Right lobe of liver (tissue), 6 donors: ENCODE measurements at regions not wholly inside any gene's neighbourhood (a gene's known extent, or its start where the extent isn't known, plus 50 kb on each side); places are given as distances from the start of the nearest gene placed in this dataset.

Source experiments
- ATAC-seq, 4 donors: fragments of 200-7000 bp; cut with Tn5 transposase; one replicate each; pipeline ENCODE4 v1.9.1; 2020; ENCODE audit warnings: mild to moderate bottlenecking in 4 of 4, moderate library complexity in 4 of 4
- DNase-seq, 3 donors: peaks; one replicate each; pipeline ENCODE4 v3.0.0-alpha.2; 2020
- H3K27ac ChIP-seq, 3 donors: fragments of 200-600 bp; one replicate each; pipeline ENCODE4 v1.8.0; 2022
- H3K27me3 ChIP-seq, 2 donors: fragments of 200-600 bp; one replicate each; pipeline ENCODE4 v1.8.0; 2022
- H3K36me3 ChIP-seq, 4 donors: fragments of 200-600 bp; sonication (generic) in 1 of 4; one replicate each; pipeline versions ENCODE4 v1.5.1 to v1.8.0; 2017 to 2022; ENCODE audit warnings: control low read depth in 1 of 4
- H3K4me1 ChIP-seq, 4 donors: fragments of 200-600 bp; sonication (generic) in 1 of 4; one replicate each; pipeline versions ENCODE4 v1.5.1 to v1.8.0; 2017 to 2022; ENCODE audit warnings: control low read depth in 1 of 4
- H3K4me3 ChIP-seq, 3 donors: fragments of 200-600 bp; one replicate each; pipeline ENCODE4 v1.8.0; 2022
- H3K9me3 ChIP-seq, 4 donors: fragments of 200-600 bp; sonication (generic) in 1 of 4; one replicate each; pipeline versions ENCODE4 v1.5.1 to v1.8.0; 2017 to 2022; ENCODE audit warnings: control low read depth in 1 of 4
- CTCF ChIP-seq, 4 donors: fragments of 200-600 bp in 3 of 4; fragments of 450-650 bp in 1 of 4; IDR thresholded peaks; one replicate each; pipeline versions ENCODE4 v1.5.1 to v1.8.0; 2016 to 2022; ENCODE audit warnings: antibody characterized with exemption in 4 of 4, mild to moderate bottlenecking in 2 of 4
- POLR2A ChIP-seq: fragments of 450-650 bp; IDR thresholded peaks from one replicate; pipeline ENCODE4 v1.6.1; 2017; ENCODE audit warnings: antibody characterized with exemption, mild to moderate bottlenecking
- WGBS: methylation state at CpG from one replicate; pipeline ENCODE4 v1.1.6; 2018; ENCODE audit warnings: low coverage, low lambda C conversion rate; ENCODE audit not compliant: insufficient coverage; ENCODE audit errors: missing lambda C conversion rate; 5-methylcytosine and 5-hydroxymethylcytosine counted together
- intact Hi-C, 2 donors: fragments of 100-400 bp; cut with DNase I; formaldehyde crosslinking; loops; one replicate each; pipeline versions ENCODE4 v1.11.2 to v1.14.1; 2022
- donor health status: DM: no; HTN: yes; CAD: no.
- donor health status: DM: no; HTN: no; CAD: no.
- donor health status: DM: no; HTN: no; CAD: no.
- donor health status: DM: no; HTN: yes; CAD: no.
- donor health status: DM: no; HTN: yes; CAD: no.

GRCh38 chr10:120978589-120979252 lies 127.6 kb downstream of the WDR11 start:
- peaks cover 0 to 10% of the 10 kb centered on the region in 2 donors for H3K27me3 ChIP-seq

GRCh38 chr10:120979435-120980278 lies 128.5 kb downstream of the WDR11 start:
- Histone ChIP-seq H3K27me3 (peaks cover 0 to 10% of the 10 kb centered on the region in 2 donors), H3K36me3 (no peaks in the 10 kb centered on the region), H3K4me1 (peaks cover 0 to 6% (median 0%) of the 10 kb centered on the region in 4 donors), H3K9me3 (no peaks in the 10 kb centered on the region), H3K4me3 (peak overlapping the region in 2 of 3 donors; percentile 18 to 29), H3K27ac (no peak overlapping the region)
- DNase-seq (peak in 1 of 3 donors; percentile 53), ATAC-seq (peak; percentile 40 to 62 (median 59))
- WGBS, result 5% methylated on average over 26 of the region's 68 CpGs
- TF ChIP-seq CTCF (IDR thresholded peaks at IDR 0.05) (no peak), POLR2A (no peak)
- intact Hi-C loops, result no loop called here

More at GRCh38 chr10:120978589-120979252, 127.6 kb downstream of the WDR11 start:
- peaks cover 0 to 6% (median 0%) of the 10 kb centered on the region in 4 donors for H3K4me1 ChIP-seq
- no peaks in the 10 kb centered on the region for H3K36me3 ChIP-seq
- no peaks in the 10 kb centered on the region for H3K9me3 ChIP-seq
- WGBS, result 28% methylated on average over 13 of the region's 15 CpGs
- DNase-seq (no peak), ATAC-seq (no peak)
- TF ChIP-seq CTCF (IDR thresholded peaks at IDR 0.05), result no peak
- no peak for TF ChIP-seq POLR2A
- no peak overlapping the region for H3K27ac ChIP-seq
- H3K4me3 ChIP-seq, result no peak overlapping the region
- intact Hi-C loops, result no loop called here

DNA sequence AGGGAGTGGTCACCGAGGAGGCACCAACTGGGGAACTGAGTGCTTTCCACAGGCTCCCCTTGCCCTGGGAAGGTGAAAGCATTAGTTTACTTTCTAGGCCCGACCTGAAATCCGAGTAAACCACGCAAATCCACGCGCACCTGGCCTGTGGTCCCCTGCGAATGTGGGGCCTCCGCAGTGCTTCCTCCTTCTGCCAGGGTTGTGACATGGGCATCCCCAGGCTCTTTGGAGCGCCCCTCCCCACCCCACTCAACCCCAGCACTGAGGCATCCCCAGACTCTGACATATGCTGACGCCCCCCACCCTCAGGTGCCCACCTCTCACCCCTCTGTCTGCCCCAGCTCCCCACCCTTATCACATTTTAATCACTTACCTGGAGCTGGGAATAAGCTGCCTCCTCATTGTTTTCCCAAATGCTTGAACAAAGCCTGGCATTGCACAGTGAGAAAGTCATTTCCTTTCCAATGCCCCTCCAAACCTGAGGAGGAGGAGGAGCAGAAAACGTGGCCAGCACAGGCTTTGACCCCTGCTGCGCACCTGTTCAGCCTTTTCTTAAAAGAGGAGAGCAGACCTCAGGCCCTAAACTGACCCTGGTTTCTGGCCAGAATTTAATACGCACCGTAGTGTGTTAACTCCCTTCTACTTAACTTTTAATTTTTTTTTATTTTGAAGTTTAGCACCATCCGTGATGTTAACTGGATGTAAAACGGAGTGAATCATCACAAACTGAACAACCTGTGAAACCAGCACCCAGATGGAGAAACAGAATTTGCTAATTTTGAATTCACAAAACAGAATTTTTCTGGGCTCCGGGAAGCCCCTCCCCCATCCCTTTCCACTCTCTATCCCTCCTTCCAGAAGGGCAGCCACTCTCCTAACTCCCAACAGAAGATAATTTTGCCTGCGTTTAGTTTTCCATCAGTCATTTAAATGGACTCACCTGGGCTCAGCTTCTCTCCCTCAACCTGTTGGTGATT lies 129.4 kb downstream of the WDR11 start:
- H3K9me3 ChIP-seq, result no peaks in the 10 kb centered on the region
- peaks cover 0 to 6% (median 0%) of the 10 kb centered on the region in 4 donors for H3K4me1 ChIP-seq
- H3K27ac ChIP-seq, result no peak overlapping the region
- H3K4me3 ChIP-seq, result no peak overlapping the region
- intact Hi-C loops, result no loop called here
- H3K27me3 ChIP-seq, result peaks cover 0 to 10% of the 10 kb centered on the region in 2 donors
- no peak for TF ChIP-seq CTCF (IDR thresholded peaks at IDR 0.05)
- H3K36me3 ChIP-seq, result no peaks in the 10 kb centered on the region
- ATAC-seq, result no peak
- 44% methylated on average over 10 of the region's 18 CpGs for WGBS
- DNase-seq, result no peak
